HepG2 (cell line): ENCODE measurements at regions not wholly inside any gene's neighbourhood (a gene's known extent, or its start where the extent isn't known, plus 50 kb on each side); places are given as distances from the start of the nearest gene placed in this dataset.

Experiments
- ATAC-seq: fragments of 200-7000 bp; cut with Tn5 transposase; 3 replicates; pipeline ENCODE4 v1.9.1; 2020; ENCODE audit warnings: mild to moderate bottlenecking, moderate library complexity
- BruUV-seq: library from RNA; stranded (reverse); fragments of 400-500 nt; replicated peaks from 2 replicates; lab custom pipeline; 2021; lab: Mats Ljungman, UMichigan
- CTCF ChIA-PET: fragments of 300-600 bp; formaldehyde crosslinking; extraction: SDS; loops from one replicate; lab custom pipeline; 2021; ENCODE audit warnings: low total read pairs, inconsistent platforms, low intra/inter-chr PET ratio; lab: Yijun Ruan, JAX
- POLR2A ChIA-PET: fragments of 350-600 bp; sonication (Branson Sonifier 250); formaldehyde crosslinking; loops from one replicate; lab custom pipeline; 2020; ENCODE audit warnings: antibody characterized with exemption, inconsistent platforms; lab: Yijun Ruan, JAX
- DNase-seq: peaks from one replicate; pipeline ENCODE4 v3.0.0-alpha.2; 2015; ENCODE audit warnings: low spot score
- FAIRE-seq: peaks from 3 replicates; lab custom pipeline; 2011; peaks lifted over from hg19 to GRCh38; lab: Jason Lieb, UNC
- H2AFZ ChIP-seq: one replicate; pipeline ENCODE4 v1.6.1; 2011; ENCODE audit warnings: low read length, inconsistent platforms
- H3K27ac ChIP-seq: fragments of 300-600 bp; 3 replicates; pipeline ENCODE4 v1.8.0; 2011; ENCODE audit warnings: mixed run types, mild to moderate bottlenecking, mixed read lengths, low read length, inconsistent platforms; ENCODE audit not compliant: insufficient read depth; ENCODE audit errors: extremely low read length
- H3K27me3 ChIP-seq, 2 experiments: fragments of 200-600 bp in 1 of 2; 2 replicates in 1 of 2; 3 replicates in 1 of 2; pipeline versions ENCODE4 v1.6.0 to v1.8.0; 2011; ENCODE audit warnings: low read length in 2 of 2, mild to moderate bottlenecking in 2 of 2, moderate library complexity in 2 of 2, inconsistent platforms in 1 of 2; ENCODE audit not compliant: insufficient read depth in 2 of 2, control insufficient read depth in 1 of 2
- H3K36me3 ChIP-seq, 2 experiments: fragments of 200-600 bp in 1 of 2; replicated peaks in 1 of 2; 2 replicates in 1 of 2; 3 replicates in 1 of 2; pipeline versions ENCODE4 v1.5.1 to v1.8.0; 2011; ENCODE audit warnings: low read length in 2 of 2, inconsistent platforms in 1 of 2; ENCODE audit not compliant: insufficient read depth in 2 of 2, control insufficient read depth in 1 of 2
- H3K4me1 ChIP-seq: 2 replicates; pipeline ENCODE4 v1.5.1; 2012; ENCODE audit warnings: low read length, inconsistent platforms; ENCODE audit not compliant: insufficient read depth
- H3K4me2 ChIP-seq: 2 replicates; pipeline ENCODE4 v1.6.0; 2011; ENCODE audit warnings: low read depth, low read length, inconsistent platforms
- H3K4me3 ChIP-seq, 3 experiments: fragments of 200-600 bp in 1 of 3; sonication (generic), shearing (Covaris generic) in 1 of 3; replicated peaks in 1 of 3; 2 replicates each; pipeline ENCODE4 v1.5.1; 2011 to 2016; ENCODE audit warnings: low read length in 3 of 3, inconsistent platforms in 2 of 3, low read depth in 2 of 3, mild to moderate bottlenecking in 2 of 3, control low read depth in 1 of 3, mixed read lengths in 1 of 3; ENCODE audit not compliant: insufficient read depth in 1 of 3
- H3K79me2 ChIP-seq: one replicate; pipeline ENCODE4 v1.6.1; 2011; ENCODE audit warnings: low read length, inconsistent platforms; ENCODE audit not compliant: insufficient read depth
- H3K9ac ChIP-seq: 2 replicates; pipeline ENCODE4 v1.6.0; 2011; ENCODE audit warnings: mild to moderate bottlenecking, low read depth, low read length, inconsistent platforms; ENCODE audit not compliant: insufficient read depth
- H3K9me3 ChIP-seq: 2 replicates; pipeline ENCODE4 v1.5.1; 2012; ENCODE audit warnings: mild to moderate bottlenecking, low read length
- H4K20me1 ChIP-seq: 2 replicates; pipeline ENCODE4 v1.6.0; 2011; ENCODE audit warnings: inconsistent platforms, mild to moderate bottlenecking, low read length, moderate library complexity; ENCODE audit not compliant: insufficient read depth
- AKAP8 ChIP-seq: sonication (generic); formaldehyde crosslinking; IDR thresholded peaks from 2 replicates; pipeline ENCODE4 v1.5.1; 2020; ENCODE audit warnings: mild to moderate bottlenecking, missing genetic modification reagents
- ASH2L ChIP-seq: fragments of 300-600, 200-600 bp; sonication (generic); IDR thresholded peaks from 2 replicates; pipeline ENCODE4 v1.7.0; 2017; ENCODE audit warnings: low read depth, mild to moderate bottlenecking, moderate library complexity, mixed read lengths, low read length; ENCODE audit not compliant: insufficient read length
- CAMTA2 ChIP-seq: sonication (generic); formaldehyde crosslinking; IDR thresholded peaks from 2 replicates; pipeline ENCODE4 v1.4.0; 2020; ENCODE audit warnings: mild to moderate bottlenecking, missing genetic modification reagents, borderline replicate concordance
- DNMT3B ChIP-seq: conservative IDR thresholded peaks from 2 replicates; pipeline ENCODE4 v1.6.1; 2016; ENCODE audit warnings: missing biosample characterization, control low read depth
- ELF1 ChIP-seq: sonication (generic); formaldehyde crosslinking; IDR thresholded peaks from 2 replicates; pipeline ENCODE4 v1.4.0; 2020; ENCODE audit warnings: missing genetic modification reagents
- ETV6 ChIP-seq: sonication (generic); formaldehyde crosslinking; conservative IDR thresholded peaks from 2 replicates; pipeline ENCODE4 v1.4.0; 2020; ENCODE audit warnings: missing genetic modification reagents
- GTF2F1 ChIP-seq: fragments of 150-350 bp; IDR thresholded peaks from 2 replicates; pipeline ENCODE4 v1.6.1; 2014; ENCODE audit warnings: low read length
- KDM3A ChIP-seq: IDR thresholded peaks from 2 replicates; pipeline ENCODE4 v1.6.1; 2018; ENCODE audit warnings: low read depth, missing compliant biosample characterization
- KLF11 ChIP-seq: IDR thresholded peaks from 2 replicates; pipeline ENCODE4 v1.6.1; 2016; ENCODE audit warnings: missing compliant biosample characterization
- KLF16 ChIP-seq, 2 experiments: sonication (generic) in 1 of 2; formaldehyde crosslinking in 1 of 2; IDR thresholded peaks; 2 replicates each; pipeline versions ENCODE4 v1.6.1 to v1.8.0; 2016 to 2023; ENCODE audit warnings: missing genetic modification reagents in 2 of 2, missing compliant biosample characterization in 1 of 2
- MXD3 ChIP-seq: IDR thresholded peaks from 2 replicates; pipeline ENCODE4 v1.6.1; 2016; ENCODE audit warnings: mild to moderate bottlenecking, missing biosample characterization, missing genetic modification reagents
- NFIB ChIP-seq: sonication (generic); formaldehyde crosslinking; IDR thresholded peaks from 2 replicates; pipeline ENCODE4 v1.9.0; 2021; ENCODE audit warnings: missing genetic modification reagents, mild to moderate bottlenecking, borderline replicate concordance
- NKX3-1 ChIP-seq: sonication (generic); formaldehyde crosslinking; IDR thresholded peaks from 2 replicates; pipeline ENCODE4 v1.5.0; 2020; ENCODE audit warnings: missing genetic modification reagents
- NR2F2 ChIP-seq: IDR thresholded peaks from 2 replicates; pipeline ENCODE4 v1.6.1; 2012; ENCODE audit warnings: low read depth, inconsistent platforms, borderline replicate concordance
- THAP8 ChIP-seq: sonication (generic); formaldehyde crosslinking; IDR thresholded peaks from 2 replicates; pipeline ENCODE4 v1.5.1; 2020; ENCODE audit warnings: missing genetic modification reagents, mild to moderate bottlenecking, borderline replicate concordance
- ZHX1 ChIP-seq: sonication (generic); formaldehyde crosslinking; IDR thresholded peaks from 2 replicates; pipeline ENCODE4 v1.8.1; 2022; ENCODE audit warnings: low read depth, mild to moderate bottlenecking, missing genetic modification reagents
- ZNF276 ChIP-seq: sonication (generic); formaldehyde crosslinking; IDR thresholded peaks from 2 replicates; pipeline ENCODE4 v1.4.0; 2020; ENCODE audit warnings: mild to moderate bottlenecking, low read depth, missing genetic modification reagents
- ZNF430 ChIP-seq: sonication (generic); formaldehyde crosslinking; IDR thresholded peaks from 2 replicates; pipeline ENCODE4 v1.9.0; 2021; ENCODE audit warnings: mild to moderate bottlenecking, missing genetic modification reagents
- whole genome bisulfite sequencing: methylation state at CpG from one replicate; pipeline ENCODE4 v1.1.6; 2017; ENCODE audit warnings: low lambda C conversion rate; 5-methylcytosine and 5-hydroxymethylcytosine counted together
- in situ Hi-C: cut with HindIII; loops from 2 replicates; pipeline ENCODE4 v1.10.0; 2017; ENCODE audit warnings: low pct_unique_long_range_greater_than_20kb; ENCODE audit not compliant: extremely low pct_ligation_motif_present
- intact Hi-C: fragments of 100-400 bp; cut with micrococcal nuclease; formaldehyde crosslinking; loops from one replicate; pipeline ENCODE4 v1.10.0; 2022; ENCODE audit not compliant: unreplicated experiment

- no peak for TF ChIP-seq AKAP8 (CRISPR knock-in tag)
- no peak for TF ChIP-seq NFIB (CRISPR knock-in tag)
- no peak for TF ChIP-seq GTF2F1
- TF ChIP-seq ZNF430, result 0 out of 2 replicates have a peak, but pooled peaks have one; percentile 18
- TF ChIP-seq ZHX1, result no peak
- TF ChIP-seq KDM3A (CRISPR knock-in tag), result no peak
- TF ChIP-seq NKX3-1, result no peak
Observed at GRCh38 chr1:87787551-87787950, 458.9 kb downstream of the LMO4 start (continued).

- ChIA-PET CTCF (no interaction called here), POLR2A (no interaction called here)
- no peak overlapping the region for H3K4me2 ChIP-seq
- ATAC-seq, result no peak
- H3K9ac ChIP-seq, result no peak overlapping the region
- in situ Hi-C loops (loop anchor here (10.0 kb wide), 1 partner anchor 466 kb away; the partner anchor contains the start of gene LMO4), intact Hi-C loops (no loop called here)
- no TSS peak for BruUV-seq
- H3K9me3 ChIP-seq, result no peaks in the 10 kb centered on the region
- DNase-seq, result no peak
- no peak overlapping the region for H3K4me3 ChIP-seq
- H2AFZ ChIP-seq, result no peak overlapping the region
- FAIRE-seq, result no peak
- no peaks in the 10 kb centered on the region for H3K36me3 ChIP-seq
- WGBS, result 96% methylated on average over 2 of the region's 2 CpGs
- no peaks in the 10 kb centered on the region for H3K79me2 ChIP-seq
- H4K20me1 ChIP-seq, result no peaks in the 10 kb centered on the region
- no peak overlapping the region for H3K27ac ChIP-seq
- H3K27me3 ChIP-seq, result no peaks in the 10 kb centered on the region
- peaks cover 56% of the 10 kb centered on the region for H3K4me1 ChIP-seq
- TF ChIP-seq MXD3 (no peak), DNMT3B (no peak), KLF11 (CRISPR knock-in tag) (no peak), NR2F2 (no peak), ELF1 (CRISPR knock-in tag) (no peak), ASH2L (no peak), ETV6 (CRISPR knock-in tag) (no peak), KLF16 (CRISPR knock-in tag; IDR thresholded peaks at IDR 0.05) (no peak), THAP8 (no peak), ZNF276 (CRISPR knock-in tag) (no peak), CAMTA2 (CRISPR knock-in tag) (no peak)
Observed at GRCh38 chr1:87790756-87791155, 462.1 kb downstream of the LMO4 start.
